ENCODE measurements at regions not wholly inside any gene's neighbourhood (a gene's known extent, or its start where the extent isn't known, plus 50 kb on each side); places are given as distances from the start of the nearest gene placed in this dataset.

DNA sequence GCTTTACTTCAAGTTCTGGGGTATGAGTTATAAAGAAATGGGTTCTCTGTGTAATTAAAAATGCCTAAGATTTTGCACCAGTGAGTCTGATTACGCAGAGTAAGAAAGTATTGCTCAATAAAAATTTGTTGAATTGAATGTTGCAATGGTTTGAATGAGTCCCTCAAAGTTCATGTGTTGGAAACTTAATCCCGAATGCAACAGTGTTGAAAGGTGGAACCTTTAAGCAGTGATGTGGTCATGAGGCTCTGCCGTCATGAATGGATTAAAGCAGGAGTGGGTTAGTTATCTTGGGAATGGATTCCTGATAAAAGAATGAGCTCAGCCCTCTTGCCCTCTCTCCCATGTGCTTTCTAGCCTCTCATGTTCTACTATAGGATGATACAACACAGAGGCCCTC, 52.6 kb upstream of the SESN3 start:
- TF ChIP-seq RAD21 (IDR thresholded peaks at IDR 0.05; ENCODE audit: low read depth) (no peak), MAX (IDR thresholded peaks at IDR 0.05) (no peak), CREB1 (IDR thresholded peaks at IDR 0.05; ENCODE audit: low read depth) (no peak), FOXM1 (IDR thresholded peaks at IDR 0.05; ENCODE audit: borderline replicate concordance, low read depth) (no peak), EP300 (IDR thresholded peaks at IDR 0.05; ENCODE audit: borderline replicate concordance) (no peak), REST (IDR thresholded peaks at IDR 0.05; ENCODE audit: low read depth) (no peak), NFIC (IDR thresholded peaks at IDR 0.05) (no peak), TEAD4 (IDR thresholded peaks at IDR 0.05) (no peak)
